NCI-H82 (cell line): ENCODE measurements at regions not wholly inside any gene's neighbourhood (a gene's known extent, or its start where the extent isn't known, plus 50 kb on each side); places are given as distances from the start of the nearest gene placed in this dataset.
"Not testable (repeated sequence)": the region's sequence is repeated elsewhere in the genome, so short reads cannot be mapped to it uniquely, and the experiment has no call there.

Source experiments
- DNase-seq: peaks from one replicate; lab custom pipeline; 2025; lab: John Stamatoyannopoulos, UW

GRCh38 chr4:28822163-28822562 lies 1898.0 kb upstream of the PCDH7 start:
- DNase-seq = no peak

- no peak for DNase-seq
These were observed 1892.3 kb upstream of the PCDH7 start for GRCh38 chr4:28827866-28828265.

- no peak for DNase-seq
These were observed 1888.3 kb upstream of the PCDH7 start for GRCh38 chr4:28831867-28832266.

- no peak for DNase-seq
These were observed 1887.7 kb upstream of the PCDH7 start for GRCh38 chr4:28832444-28832843.

GRCh38 chr4:28834120-28834519 lies 1886.0 kb upstream of the PCDH7 start:
- no peak for DNase-seq

- DNase-seq = no peak
These were observed 1884.7 kb upstream of the PCDH7 start for GRCh38 chr4:28835501-28835900.

- peak; percentile 79 for DNase-seq
These were observed 1877.9 kb upstream of the PCDH7 start for GRCh38 chr4:28842271-28842670.

- no peak for DNase-seq
These were observed 1875.0 kb upstream of the PCDH7 start for GRCh38 chr4:28845158-28845557.

- not testable (repeated sequence) for DNase-seq
These were observed 1863.1 kb upstream of the PCDH7 start for GRCh38 chr4:28857028-28857427.

GRCh38 chr4:28868841-28869240 lies 1851.3 kb upstream of the PCDH7 start:
- DNase-seq = no peak

GRCh38 chr4:28879178-28879577 lies 1841.0 kb upstream of the PCDH7 start:
- no peak for DNase-seq

- DNase-seq = no peak
These were observed 1840.3 kb upstream of the PCDH7 start for GRCh38 chr4:28879900-28880299.

- no peak for DNase-seq
These were observed 1837.0 kb upstream of the PCDH7 start for GRCh38 chr4:28883211-28883610.

- no peak for DNase-seq
These were observed 1833.2 kb upstream of the PCDH7 start for GRCh38 chr4:28886934-28887333.

- no peak for DNase-seq
These were observed 1829.0 kb upstream of the PCDH7 start for GRCh38 chr4:28890949-28891775.

GRCh38 chr4:28913466-28913865 lies 1806.7 kb upstream of the PCDH7 start:
- no peak for DNase-seq

GRCh38 chr4:28916585-28916984 lies 1803.6 kb upstream of the PCDH7 start:
- no peak for DNase-seq

- no peak for DNase-seq
These were observed 1801.3 kb upstream of the PCDH7 start for GRCh38 chr4:28918871-28919270.

GRCh38 chr4:28921886-28922285 lies 1798.3 kb upstream of the PCDH7 start:
- no peak for DNase-seq

GRCh38 chr4:28926156-28926555 lies 1794.0 kb upstream of the PCDH7 start:
- DNase-seq = no peak

- no peak for DNase-seq
These were observed 1777.5 kb upstream of the PCDH7 start for GRCh38 chr4:28942631-28943030.

- no peak for DNase-seq
These were observed 1772.8 kb upstream of the PCDH7 start for GRCh38 chr4:28947374-28947773.

GRCh38 chr4:28948501-28948900 lies 1771.7 kb upstream of the PCDH7 start:
- no peak for DNase-seq

- no peak for DNase-seq
These were observed 1753.2 kb upstream of the PCDH7 start for GRCh38 chr4:28966982-28967381.
